ENCODE measurements at regions not wholly inside any gene's neighbourhood (a gene's known extent, or its start where the extent isn't known, plus 50 kb on each side); places are given as distances from the start of the nearest gene placed in this dataset.

DNA sequence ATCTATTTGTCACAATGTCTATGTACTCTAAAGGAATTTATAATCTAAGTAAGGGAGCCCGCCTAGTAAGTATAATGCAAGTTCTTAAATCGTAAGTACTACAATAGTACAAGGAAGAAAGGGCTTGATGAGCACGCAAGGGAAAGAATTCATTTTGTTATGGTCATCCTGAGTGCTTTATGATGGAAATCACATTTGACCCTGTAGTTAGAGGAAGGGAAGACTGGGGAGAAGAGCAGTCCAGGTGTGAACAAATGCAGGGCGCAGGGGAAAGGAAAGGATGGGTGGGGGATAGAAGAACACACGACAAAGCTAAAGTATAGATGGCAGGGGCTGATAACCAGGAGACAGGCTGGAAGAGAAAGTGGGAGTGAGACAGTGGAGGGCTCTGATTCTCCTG is 88.2 kb upstream of the ARMC3 start:
- TF ChIP-seq, protein P1, sequence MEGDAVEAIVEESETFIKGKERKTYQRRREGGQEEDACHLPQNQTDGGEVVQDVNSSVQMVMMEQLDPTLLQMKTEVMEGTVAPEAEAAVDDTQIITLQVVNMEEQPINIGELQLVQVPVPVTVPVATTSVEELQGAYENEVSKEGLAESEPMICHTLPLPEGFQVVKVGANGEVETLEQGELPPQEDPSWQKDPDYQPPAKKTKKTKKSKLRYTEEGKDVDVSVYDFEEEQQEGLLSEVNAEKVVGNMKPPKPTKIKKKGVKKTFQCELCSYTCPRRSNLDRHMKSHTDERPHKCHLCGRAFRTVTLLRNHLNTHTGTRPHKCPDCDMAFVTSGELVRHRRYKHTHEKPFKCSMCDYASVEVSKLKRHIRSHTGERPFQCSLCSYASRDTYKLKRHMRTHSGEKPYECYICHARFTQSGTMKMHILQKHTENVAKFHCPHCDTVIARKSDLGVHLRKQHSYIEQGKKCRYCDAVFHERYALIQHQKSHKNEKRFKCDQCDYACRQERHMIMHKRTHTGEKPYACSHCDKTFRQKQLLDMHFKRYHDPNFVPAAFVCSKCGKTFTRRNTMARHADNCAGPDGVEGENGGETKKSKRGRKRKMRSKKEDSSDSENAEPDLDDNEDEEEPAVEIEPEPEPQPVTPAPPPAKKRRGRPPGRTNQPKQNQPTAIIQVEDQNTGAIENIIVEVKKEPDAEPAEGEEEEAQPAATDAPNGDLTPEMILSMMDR (IDR thresholded peaks at IDR 0.05), result no peak
- TF ChIP-seq POLR2A (IDR thresholded peaks at IDR 0.05), result no peak
